SU-DHL-6 (cell line): ENCODE measurements at regions not wholly inside any gene's neighbourhood (a gene's known extent, or its start where the extent isn't known, plus 50 kb on each side); places are given as distances from the start of the nearest gene placed in this dataset.

Experiments
- H2AFZ ChIP-seq: fragments of 200-600 bp; sonication (generic); 2 replicates; pipeline ENCODE4 v1.6.1; 2014; ENCODE audit warnings: low read depth, mild to moderate bottlenecking, moderate library complexity, mixed read lengths, antibody characterized with exemption, low read length; ENCODE audit not compliant: severe bottlenecking
- H3F3A ChIP-seq: fragments of 200-600 bp; shearing (Covaris generic); 2 replicates; pipeline ENCODE4 v1.6.0; 2016; ENCODE audit warnings: antibody characterized with exemption, mild to moderate bottlenecking; ENCODE audit not compliant: insufficient read depth
- H3K27ac ChIP-seq: fragments of 200-600 bp; sonication (generic); 2 replicates; pipeline ENCODE4 v1.5.1; 2016; ENCODE audit warnings: low read depth, mild to moderate bottlenecking, low read length, moderate library complexity, mixed read lengths
- H3K27me3 ChIP-seq: fragments of 200-600 bp; sonication (generic), shearing (Covaris generic); 2 replicates; pipeline ENCODE4 v1.6.0; 2014; ENCODE audit warnings: mild to moderate bottlenecking, low read length
- H3K36me3 ChIP-seq: fragments of 200-600 bp; sonication (generic); 2 replicates; pipeline ENCODE4 v1.6.1; 2014; ENCODE audit warnings: mild to moderate bottlenecking, low read length, mixed read lengths
- H3K4me2 ChIP-seq: fragments of 300-600, 200-600 bp; shearing (Covaris generic), sonication (generic); 2 replicates; pipeline ENCODE4 v1.6.0; 2014; ENCODE audit warnings: low read length, low read depth, mild to moderate bottlenecking; ENCODE audit not compliant: poor library complexity, severe bottlenecking
- H3K4me3 ChIP-seq: fragments of 200-600 bp; sonication (generic); 2 replicates; pipeline ENCODE4 v1.5.1; 2014; ENCODE audit warnings: antibody characterized with exemption, low read length, mild to moderate bottlenecking, mixed read lengths; ENCODE audit not compliant: insufficient read depth, poor library complexity, severe bottlenecking
- H3K79me2 ChIP-seq: fragments of 200-600 bp; sonication (generic); 2 replicates; pipeline ENCODE4 v1.6.1; 2014; ENCODE audit warnings: mild to moderate bottlenecking, low read length, moderate library complexity; ENCODE audit not compliant: insufficient read depth
- H3K9ac ChIP-seq: fragments of 200-600 bp; sonication (generic); 2 replicates; pipeline ENCODE4 v1.7.0; 2014; ENCODE audit warnings: mild to moderate bottlenecking, low read length
- H3K9me2 ChIP-seq: fragments of 200-600 bp; sonication (generic); replicated peaks from 2 replicates; pipeline ENCODE4 v1.6.1; 2014; ENCODE audit warnings: low read length; ENCODE audit not compliant: insufficient read depth
- H3K9me3 ChIP-seq: fragments of 200-600 bp; sonication (generic); 2 replicates; pipeline ENCODE4 v1.6.1; 2014; ENCODE audit warnings: low read length, mixed read lengths; ENCODE audit not compliant: insufficient read depth
- H4K20me1 ChIP-seq: fragments of 200-600 bp; sonication (generic); 2 replicates; pipeline ENCODE4 v1.6.1; 2014; ENCODE audit warnings: low read depth, mild to moderate bottlenecking, antibody characterized with exemption, low read length, moderate library complexity, mixed read lengths
- EZH2phosphoT487 ChIP-seq: fragments of 200-600 bp; sonication (generic), shearing (Covaris generic); conservative IDR thresholded peaks from 2 replicates; pipeline ENCODE4 v1.6.1; 2018; ENCODE audit warnings: mild to moderate bottlenecking, antibody characterized with exemption, low read length, moderate library complexity, mixed read lengths
- TF ChIP-seq, protein P1 (sequence below): fragments of 200-600 bp; sonication (generic); IDR thresholded peaks from one replicate; pipeline ENCODE4 v1.5.1; 2017; ENCODE audit warnings: antibody characterized with exemption, mild to moderate bottlenecking, low read length, moderate library complexity; ENCODE audit not compliant: insufficient read depth, poor library complexity, severe bottlenecking

- Histone ChIP-seq H3K9ac (no peak overlapping the region), H3K4me3 (no peak overlapping the region), H3K9me3 (no peaks in the 10 kb centered on the region), H3K79me2 (no peaks in the 10 kb centered on the region), H3K4me2 (no peak overlapping the region), H3F3A (no peaks in the 10 kb centered on the region), H3K36me3 (no peaks in the 10 kb centered on the region), H3K27ac (no peak overlapping the region), H3K27me3 (no peaks in the 10 kb centered on the region), H3K9me2 (no peaks in the 10 kb centered on the region), H2AFZ (no peak overlapping the region), H4K20me1 (no peaks in the 10 kb centered on the region)
- no peak for TF ChIP-seq EZH2phosphoT487
- TF ChIP-seq, protein P1, sequence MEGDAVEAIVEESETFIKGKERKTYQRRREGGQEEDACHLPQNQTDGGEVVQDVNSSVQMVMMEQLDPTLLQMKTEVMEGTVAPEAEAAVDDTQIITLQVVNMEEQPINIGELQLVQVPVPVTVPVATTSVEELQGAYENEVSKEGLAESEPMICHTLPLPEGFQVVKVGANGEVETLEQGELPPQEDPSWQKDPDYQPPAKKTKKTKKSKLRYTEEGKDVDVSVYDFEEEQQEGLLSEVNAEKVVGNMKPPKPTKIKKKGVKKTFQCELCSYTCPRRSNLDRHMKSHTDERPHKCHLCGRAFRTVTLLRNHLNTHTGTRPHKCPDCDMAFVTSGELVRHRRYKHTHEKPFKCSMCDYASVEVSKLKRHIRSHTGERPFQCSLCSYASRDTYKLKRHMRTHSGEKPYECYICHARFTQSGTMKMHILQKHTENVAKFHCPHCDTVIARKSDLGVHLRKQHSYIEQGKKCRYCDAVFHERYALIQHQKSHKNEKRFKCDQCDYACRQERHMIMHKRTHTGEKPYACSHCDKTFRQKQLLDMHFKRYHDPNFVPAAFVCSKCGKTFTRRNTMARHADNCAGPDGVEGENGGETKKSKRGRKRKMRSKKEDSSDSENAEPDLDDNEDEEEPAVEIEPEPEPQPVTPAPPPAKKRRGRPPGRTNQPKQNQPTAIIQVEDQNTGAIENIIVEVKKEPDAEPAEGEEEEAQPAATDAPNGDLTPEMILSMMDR, result no peak
Observed at GRCh38 chr2:39571111-39571731, 94.5 kb upstream of the TMEM178A start.

DNA sequence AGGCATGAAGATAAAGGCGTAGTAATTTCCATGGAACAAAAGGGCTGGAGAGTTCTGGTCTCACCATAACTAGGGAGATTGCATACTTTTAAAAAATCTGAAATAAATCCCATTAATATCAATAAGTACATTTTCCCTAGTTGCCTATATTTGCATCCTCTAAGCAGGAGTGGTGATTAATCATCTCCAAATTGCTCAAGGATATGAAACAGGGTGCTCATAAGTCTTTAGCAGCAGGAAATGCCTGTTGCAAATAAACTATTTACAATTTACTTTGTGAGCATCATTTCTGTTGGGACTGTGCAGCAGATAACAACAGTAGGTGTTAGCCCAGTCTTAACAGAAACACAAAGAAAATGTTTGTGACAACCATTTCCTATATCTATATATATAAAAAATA is 92.4 kb upstream of the TMEM178A start:
- TF ChIP-seq, protein P1, result no peak
- no peak for TF ChIP-seq EZH2phosphoT487

DNA sequence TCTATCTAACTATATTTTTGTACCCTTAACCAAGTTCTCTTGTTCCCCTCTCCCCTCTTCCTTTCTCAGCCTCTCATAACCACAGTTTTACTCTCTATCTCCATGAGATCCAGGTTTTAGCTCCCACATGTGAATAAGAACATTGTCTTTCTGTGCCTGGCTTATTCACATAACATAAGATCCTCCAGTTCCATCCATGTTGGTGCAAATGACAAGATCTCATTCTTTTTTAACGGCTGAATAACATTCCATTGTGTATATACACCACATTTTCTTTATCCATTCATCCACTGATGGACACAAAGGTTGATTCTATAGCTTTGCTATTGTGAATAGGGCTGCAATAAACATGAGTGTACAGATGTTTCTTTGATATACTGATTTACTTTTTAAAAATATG is 83.9 kb upstream of the TMEM178A start:
- H3K4me3 ChIP-seq, result no peak overlapping the region
- no peak overlapping the region for H3K9ac ChIP-seq
- no peak for TF ChIP-seq EZH2phosphoT487
- TF ChIP-seq, protein P1, result no peak
- no peak overlapping the region for H2AFZ ChIP-seq
- no peaks in the 10 kb centered on the region for H3K9me2 ChIP-seq
- H4K20me1 ChIP-seq, result no peaks in the 10 kb centered on the region
- no peak overlapping the region for H3K4me2 ChIP-seq
- no peaks in the 10 kb centered on the region for H3K79me2 ChIP-seq
- H3K9me3 ChIP-seq, result no peaks in the 10 kb centered on the region
- no peaks in the 10 kb centered on the region for H3K27me3 ChIP-seq
- H3K27ac ChIP-seq, result no peak overlapping the region
- H3F3A ChIP-seq, result no peaks in the 10 kb centered on the region
- H3K36me3 ChIP-seq, result no peaks in the 10 kb centered on the region

More for the DNA sequence above, 92.4 kb upstream of the TMEM178A start:
- Histone ChIP-seq H3K27ac (no peak overlapping the region), H2AFZ (no peak overlapping the region), H3K27me3 (no peaks in the 10 kb centered on the region), H3F3A (no peaks in the 10 kb centered on the region), H3K4me3 (no peak overlapping the region), H3K9me2 (no peaks in the 10 kb centered on the region), H3K9me3 (no peaks in the 10 kb centered on the region), H3K9ac (no peak overlapping the region), H3K36me3 (no peaks in the 10 kb centered on the region), H3K4me2 (no peak overlapping the region), H4K20me1 (no peaks in the 10 kb centered on the region), H3K79me2 (no peaks in the 10 kb centered on the region)
